ENCODE measurements at regions not wholly inside any gene's neighbourhood (a gene's known extent, or its start where the extent isn't known, plus 50 kb on each side); places are given as distances from the start of the nearest gene placed in this dataset.
"Not testable (repeated sequence)": the region's sequence is repeated elsewhere in the genome, so short reads cannot be mapped to it uniquely, and the experiment has no call there.

- TF ChIP-seq CTCF (IDR thresholded peaks at IDR 0.05), result no peak
- H3K27ac ChIP-seq, result no peak overlapping the region
- DNase-seq, result no peak
- intact Hi-C loops (cut with DNase I), result no loop called here
- H3K4me1 ChIP-seq, result no peaks in the 10 kb centered on the region
- no peak for ATAC-seq
- peaks cover 6% of the 10 kb centered on the region for H3K27me3 ChIP-seq (ENCODE audit: low read depth)
- no peak overlapping the region for H3K4me3 ChIP-seq
- no peaks in the 10 kb centered on the region for H3K9me3 ChIP-seq
- H3K36me3 ChIP-seq, result no peaks in the 10 kb centered on the region
Measured at GRCh38 chr15:69565066-69565655, 112.5 kb downstream of the RPLP1 start.

GRCh38 chr15:69567238-69567760 lies 114.7 kb downstream of the RPLP1 start:
- H3K36me3 ChIP-seq; H3K4me3 ChIP-seq; H3K4me1 ChIP-seq; ATAC-seq; H3K27ac ChIP-seq; H3K27me3 ChIP-seq (ENCODE audit: low read depth); intact Hi-C loops (cut with DNase I); H3K9me3 ChIP-seq; DNase-seq: not testable (repeated sequence)

- ATAC-seq (no peak), DNase-seq (no peak)
- Histone ChIP-seq H3K27me3 (ENCODE audit: low read depth) (no peaks in the 10 kb centered on the region), H3K4me1 (no peaks in the 10 kb centered on the region), H3K36me3 (no peaks in the 10 kb centered on the region), H3K27ac (no peak overlapping the region), H3K9me3 (no peaks in the 10 kb centered on the region), H3K4me3 (no peak overlapping the region)
- no peak for TF ChIP-seq CTCF (IDR thresholded peaks at IDR 0.05)
- intact Hi-C loops (cut with DNase I), result no loop called here
Measured at GRCh38 chr15:69568173-69569009, 115.8 kb downstream of the RPLP1 start.

GRCh38 chr15:69570454-69570853 lies 117.8 kb downstream of the RPLP1 start:
- no peaks in the 10 kb centered on the region for H3K36me3 ChIP-seq
- H3K4me3 ChIP-seq, result no peak overlapping the region
- TF ChIP-seq CTCF (IDR thresholded peaks at IDR 0.05), result no peak
- no peaks in the 10 kb centered on the region for H3K9me3 ChIP-seq
- intact Hi-C loops (cut with DNase I), result no loop called here
- ATAC-seq (no peak), DNase-seq (no peak)
- H3K4me1 ChIP-seq, result no peaks in the 10 kb centered on the region
- no peaks in the 10 kb centered on the region for H3K27me3 ChIP-seq (ENCODE audit: low read depth)
- no peak overlapping the region for H3K27ac ChIP-seq

- no peak overlapping the region for H3K4me3 ChIP-seq
- intact Hi-C loops (cut with DNase I), result no loop called here
- no peaks in the 10 kb centered on the region for H3K4me1 ChIP-seq
- H3K36me3 ChIP-seq, result no peaks in the 10 kb centered on the region
- peaks cover 5% of the 10 kb centered on the region for H3K27me3 ChIP-seq (ENCODE audit: low read depth)
- ATAC-seq (no peak), DNase-seq (no peak)
- no peaks in the 10 kb centered on the region for H3K9me3 ChIP-seq
- H3K27ac ChIP-seq, result no peak overlapping the region
- no peak for TF ChIP-seq CTCF (IDR thresholded peaks at IDR 0.05)
Measured at GRCh38 chr15:69570997-69571396, 118.4 kb downstream of the RPLP1 start.

- H3K4me3 ChIP-seq; H3K27ac ChIP-seq; intact Hi-C loops (cut with DNase I); ATAC-seq; H3K36me3 ChIP-seq; DNase-seq; H3K9me3 ChIP-seq; H3K4me1 ChIP-seq: not testable (repeated sequence)
- H3K27me3 ChIP-seq (ENCODE audit: low read depth), result peaks cover 14% of the 10 kb centered on the region
Measured at GRCh38 chr15:69573278-69573677, 120.7 kb downstream of the RPLP1 start.
